RWPE1 (cell line): ENCODE measurements at regions not wholly inside any gene's neighbourhood (a gene's known extent, or its start where the extent isn't known, plus 50 kb on each side); places are given as distances from the start of the nearest gene placed in this dataset.

Experiments used
- CTCF ChIA-PET: fragments of 350-600 bp; sonication (Branson Sonifier 250); formaldehyde crosslinking; extraction: SDS; loops from one replicate; lab custom pipeline; 2021; lab: Yijun Ruan, JAX
- POLR2A ChIA-PET: fragments of 400-600 bp; formaldehyde crosslinking; extraction: SDS; loops from one replicate; lab custom pipeline; 2020; ENCODE audit warnings: antibody characterized with exemption; ENCODE audit not compliant: low non-redundant PET; lab: Yijun Ruan, JAX
- DNase-seq: peaks from one replicate; pipeline ENCODE4 v3.0.0; 2012; ENCODE audit warnings: low spot score
- H3K27ac ChIP-seq: fragments of 450-650 bp; 2 replicates; pipeline ENCODE4 v1.5.1; 2017
- CTCF ChIP-seq: fragments of 450-650 bp; conservative IDR thresholded peaks from 2 replicates; pipeline ENCODE4 v1.5.1; 2017; ENCODE audit warnings: low read depth, mild to moderate bottlenecking

DNA sequence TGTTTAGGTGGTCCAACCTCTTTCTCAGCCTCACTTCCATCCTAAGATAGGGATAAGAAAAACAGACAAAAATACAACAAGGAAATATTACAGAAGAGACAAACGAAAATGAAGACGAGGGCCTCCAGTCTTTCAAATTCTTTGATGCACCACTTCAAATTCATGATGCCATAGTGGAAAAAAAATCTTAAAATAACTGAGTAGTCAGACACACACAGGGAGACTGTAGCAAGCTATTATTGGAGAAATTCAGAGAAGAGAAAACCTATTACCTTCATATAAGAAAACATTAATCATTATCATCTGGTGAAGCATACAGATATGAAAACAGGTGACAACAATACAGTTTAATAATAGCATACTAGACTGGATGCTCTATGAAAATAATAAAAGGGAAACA lies 548.2 kb downstream of the KCTD12 start:
- POLR2A ChIA-PET: no interaction called here
- no peak overlapping the region for H3K27ac ChIP-seq
- DNase-seq: no peak
- CTCF ChIA-PET: interaction anchor here (0.7 kb wide), 1 partner anchor 285 kb away, joined by 3 read pairs; no protein-coding TSS in a partner anchor
- TF ChIP-seq CTCF: no peak

- no peak for DNase-seq
- POLR2A ChIA-PET: no interaction called here
- CTCF ChIA-PET: no interaction called here
- no peak overlapping the region for H3K27ac ChIP-seq
- no peak for TF ChIP-seq CTCF
Measured at GRCh38 chr13:76336889-76337844, 549.0 kb downstream of the KCTD12 start.

DNA sequence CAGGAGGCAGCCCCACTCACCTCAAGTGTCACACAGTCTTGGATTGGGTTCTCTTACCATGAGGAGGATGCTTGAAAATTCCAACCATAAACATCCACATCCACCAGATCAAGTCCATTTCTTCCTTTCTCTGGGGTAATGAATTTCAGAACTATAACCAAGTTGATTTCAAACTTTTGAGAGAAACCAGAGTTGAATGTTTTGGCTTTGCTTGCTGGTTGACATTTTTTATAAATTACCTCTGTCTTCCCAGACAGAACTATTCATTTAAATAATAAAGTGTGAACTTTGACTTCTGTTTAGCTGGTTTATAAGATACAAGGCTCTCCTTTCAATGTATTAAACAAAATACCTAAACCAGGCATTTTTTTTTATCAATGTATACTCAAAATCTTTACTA lies 550.7 kb downstream of the KCTD12 start:
- no peak for DNase-seq
- POLR2A ChIA-PET: no interaction called here
- CTCF ChIA-PET: no interaction called here
- H3K27ac ChIP-seq: no peak overlapping the region
- TF ChIP-seq CTCF: no peak

- POLR2A ChIA-PET: no interaction called here
- no peak overlapping the region for H3K27ac ChIP-seq
- no peak for DNase-seq
- CTCF ChIA-PET: no interaction called here
- no peak for TF ChIP-seq CTCF
Measured at GRCh38 chr13:76331943-76332712, 554.1 kb downstream of the KCTD12 start.

DNA sequence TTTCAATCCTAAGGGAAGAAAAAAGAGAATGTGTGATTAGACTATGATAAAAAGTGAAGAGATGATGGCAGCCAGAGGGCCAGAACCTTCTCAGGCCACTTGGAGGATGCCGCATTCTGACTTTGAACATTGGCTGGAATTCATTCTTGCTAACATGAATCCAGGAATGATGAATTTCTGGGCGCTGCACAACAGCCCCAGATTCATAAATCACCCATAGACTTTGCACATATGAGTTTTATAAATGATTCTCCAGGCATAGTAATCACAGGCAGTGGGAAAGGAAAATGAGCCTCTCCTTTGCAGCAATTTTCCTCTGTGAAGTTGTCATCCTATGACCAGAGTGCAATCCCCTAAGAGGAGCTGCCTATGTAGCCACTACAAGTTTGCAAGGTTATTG lies 555.4 kb downstream of the KCTD12 start:
- CTCF ChIA-PET: no interaction called here
- no peak for DNase-seq
- no peak for TF ChIP-seq CTCF
- POLR2A ChIA-PET: no interaction called here
- no peak overlapping the region for H3K27ac ChIP-seq

- no peak overlapping the region for H3K27ac ChIP-seq
- CTCF ChIA-PET: interaction anchor here (0.5 kb wide), 1 partner anchor 658 kb away, joined by 3 read pairs; no protein-coding TSS in a partner anchor
- no peak for TF ChIP-seq CTCF
- POLR2A ChIA-PET: no interaction called here
- no peak for DNase-seq
Measured at GRCh38 chr13:76329866-76330580, 556.2 kb downstream of the KCTD12 start.
